HG02571 (cell line): ENCODE measurements at regions not wholly inside any gene's neighbourhood (a gene's known extent, or its start where the extent isn't known, plus 50 kb on each side); places are given as distances from the start of the nearest gene placed in this dataset.

Experiments used
- ATAC-seq: cut with Tn5 transposase; IDR thresholded peaks from one replicate; pipeline ENCODE4 v1.9.1; 2021; ENCODE audit warnings: mild to moderate bottlenecking, moderate library complexity; ENCODE audit not compliant: unreplicated experiment

DNA sequence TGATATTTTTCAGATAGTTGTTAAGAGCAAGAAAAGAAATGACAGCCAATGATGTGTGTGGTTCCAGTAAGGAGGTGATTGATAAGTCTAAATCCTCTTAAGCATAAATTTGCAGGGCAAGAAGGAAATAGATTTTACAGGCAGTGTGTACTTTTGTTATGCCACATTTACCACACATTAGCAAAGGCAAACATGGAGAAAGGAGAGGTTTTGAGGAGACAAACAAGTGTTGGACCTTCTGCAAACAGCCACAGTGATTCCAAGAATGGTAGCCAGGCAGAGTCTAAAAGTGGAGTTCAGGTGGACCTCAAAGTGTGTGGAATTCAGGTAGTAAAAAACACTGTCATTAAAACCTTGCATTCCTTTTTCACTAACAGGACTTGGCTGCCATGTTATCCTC lies 295.9 kb upstream of the ITGA1 start:
- no peak for ATAC-seq

DNA sequence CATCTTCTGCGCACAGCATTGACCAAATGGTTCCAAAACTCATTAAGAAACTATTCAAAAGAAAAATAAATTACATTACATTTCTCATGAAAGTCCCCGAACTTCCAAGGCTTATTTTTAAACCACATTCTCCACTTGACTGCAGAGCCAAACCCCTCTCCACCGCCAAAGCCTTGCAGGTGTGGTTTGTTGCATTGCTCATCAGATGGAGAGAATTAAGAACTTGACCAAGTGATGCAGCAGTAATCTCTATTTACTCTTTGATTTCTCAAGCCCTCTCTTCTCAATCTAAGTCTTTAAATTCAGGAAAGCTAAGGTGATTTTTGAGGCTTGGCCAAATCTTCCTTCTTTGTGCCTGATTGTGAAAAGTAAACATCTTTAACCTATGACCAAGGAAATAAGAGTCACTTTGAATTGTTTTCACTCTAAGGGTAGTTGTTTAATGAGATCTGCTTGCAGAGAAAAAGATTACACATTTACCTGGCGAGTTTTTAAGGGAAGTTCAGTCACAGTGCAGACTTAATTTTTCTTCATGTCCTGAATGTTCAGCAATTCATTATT lies 290.5 kb upstream of the ITGA1 start:
- no peak for ATAC-seq

GRCh38 chr5:52498607-52499006 lies 289.1 kb upstream of the ITGA1 start:
- no peak for ATAC-seq

GRCh38 chr5:52502460-52502999 lies 285.2 kb upstream of the ITGA1 start:
- no peak for ATAC-seq

GRCh38 chr5:52504584-52505240 lies 283.0 kb upstream of the ITGA1 start:
- ATAC-seq: no peak

- ATAC-seq: no peak
These were observed 270.0 kb upstream of the ITGA1 start for GRCh38 chr5:52517667-52518066.

- no peak for ATAC-seq
These were observed 267.5 kb upstream of the ITGA1 start for GRCh38 chr5:52520171-52520570.

DNA sequence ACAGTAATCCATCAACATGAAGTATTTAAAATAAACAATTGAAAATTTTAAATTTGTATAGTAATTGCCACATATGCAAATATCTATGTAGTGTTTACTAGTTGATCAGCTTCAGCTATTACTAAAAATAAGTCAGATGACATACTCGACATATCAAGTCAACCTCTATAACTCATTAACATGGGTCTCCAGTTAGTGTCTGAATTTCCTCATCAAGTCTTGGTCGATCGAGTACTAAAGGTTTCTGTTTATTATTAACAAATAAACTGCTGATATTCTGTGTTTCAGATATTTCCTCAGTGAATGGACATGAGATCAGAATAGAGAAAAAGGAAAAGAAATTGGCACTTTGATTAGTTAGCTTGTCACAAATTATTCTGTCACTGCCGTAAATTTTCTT lies 266.5 kb upstream of the ITGA1 start:
- no peak for ATAC-seq

- no peak for ATAC-seq
These were observed 264.0 kb upstream of the ITGA1 start for GRCh38 chr5:52523701-52524100.

DNA sequence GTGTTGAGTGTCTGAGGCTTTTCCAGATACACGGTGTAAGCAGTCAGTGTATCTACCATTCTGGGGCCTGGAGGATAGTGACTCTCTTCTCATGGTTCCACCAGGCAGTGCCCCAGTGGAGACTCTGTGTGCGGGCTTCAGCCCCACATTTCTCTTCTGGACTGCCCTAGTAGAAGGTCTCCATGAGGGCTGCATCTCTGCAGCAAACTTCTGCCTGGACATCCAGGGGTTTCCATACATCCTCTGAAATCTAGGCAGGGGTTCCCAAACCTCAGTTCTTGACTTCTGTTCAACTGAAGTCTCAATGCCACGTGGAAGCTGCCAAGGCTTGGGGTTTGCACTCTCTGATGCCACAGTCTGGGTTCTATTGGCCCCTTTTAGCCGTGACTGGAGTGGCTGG lies 256.6 kb upstream of the ITGA1 start:
- ATAC-seq: no peak

DNA sequence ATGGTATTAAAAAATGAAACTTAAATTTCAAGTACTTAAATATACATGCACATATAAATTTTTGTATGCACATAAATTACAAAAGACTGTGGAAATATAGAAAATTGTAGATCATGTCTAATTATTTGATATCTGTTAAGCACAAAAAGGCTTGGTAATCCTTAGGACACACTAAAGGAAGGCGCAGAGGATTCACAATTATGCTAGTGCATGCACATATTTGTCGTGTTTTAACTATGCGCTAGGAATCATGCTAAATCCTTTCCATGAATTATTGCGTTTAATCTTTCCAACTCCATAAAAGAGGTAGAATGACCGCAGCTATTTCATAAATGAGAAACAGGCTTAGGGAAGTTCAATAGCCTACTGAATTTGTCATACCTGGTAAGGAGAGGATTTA lies 244.1 kb upstream of the ITGA1 start:
- no peak for ATAC-seq

DNA sequence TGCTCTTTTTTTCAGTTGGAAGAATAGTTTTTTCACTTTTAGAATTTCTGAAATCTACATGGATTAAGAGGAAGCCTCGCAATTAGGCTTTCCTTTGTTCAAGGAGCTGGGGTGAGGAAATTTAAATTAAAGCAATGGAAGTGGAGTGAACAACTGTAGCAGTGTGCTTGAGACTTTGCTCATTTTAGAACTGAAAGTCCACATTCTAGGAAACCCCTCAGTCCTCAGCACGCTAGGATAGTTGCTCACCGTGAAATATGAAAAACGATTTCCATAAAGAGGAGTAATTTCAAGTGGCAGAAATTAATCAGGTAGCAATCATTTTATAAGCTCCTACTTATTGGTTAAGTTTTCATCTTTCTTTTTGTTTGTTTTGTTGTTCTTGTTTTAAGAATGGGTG lies 243.0 kb upstream of the ITGA1 start:
- no peak for ATAC-seq

DNA sequence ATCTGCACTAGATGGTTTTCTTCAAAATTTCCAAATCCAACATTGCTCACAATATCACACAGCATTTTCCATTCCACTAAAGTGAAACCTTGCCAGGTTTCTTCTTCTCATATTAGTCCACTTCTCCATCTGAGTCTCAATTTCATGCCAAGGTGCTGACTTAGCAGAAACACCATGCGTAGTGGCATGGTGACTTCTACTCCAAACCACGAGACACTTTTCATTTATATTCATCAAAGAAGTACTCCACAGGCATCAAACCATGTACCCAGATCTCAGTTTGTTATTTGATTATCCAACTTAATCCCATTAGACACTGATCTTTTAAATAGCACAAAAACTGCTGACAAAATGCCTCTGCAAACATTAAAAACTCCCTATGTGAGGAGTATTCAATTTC lies 233.4 kb upstream of the ITGA1 start:
- ATAC-seq: no peak

DNA sequence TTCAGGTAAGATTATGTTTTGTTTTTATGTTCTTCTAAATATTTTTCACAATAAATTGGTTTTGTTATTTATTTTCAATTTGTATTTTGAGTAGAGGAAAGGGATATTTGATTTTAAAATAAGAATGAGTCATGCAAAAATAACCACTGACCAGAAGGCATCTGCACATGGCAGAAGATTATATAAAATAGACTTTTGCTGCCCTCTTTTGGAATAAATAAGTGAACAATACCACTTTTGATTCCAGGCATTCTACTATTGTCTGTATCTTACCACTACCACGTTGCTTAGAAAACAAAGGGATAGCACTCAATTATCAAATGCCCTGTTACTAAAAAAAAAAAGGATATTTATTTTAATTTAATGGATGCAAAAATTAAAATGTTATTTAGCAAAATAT lies 227.3 kb upstream of the ITGA1 start:
- no peak for ATAC-seq

DNA sequence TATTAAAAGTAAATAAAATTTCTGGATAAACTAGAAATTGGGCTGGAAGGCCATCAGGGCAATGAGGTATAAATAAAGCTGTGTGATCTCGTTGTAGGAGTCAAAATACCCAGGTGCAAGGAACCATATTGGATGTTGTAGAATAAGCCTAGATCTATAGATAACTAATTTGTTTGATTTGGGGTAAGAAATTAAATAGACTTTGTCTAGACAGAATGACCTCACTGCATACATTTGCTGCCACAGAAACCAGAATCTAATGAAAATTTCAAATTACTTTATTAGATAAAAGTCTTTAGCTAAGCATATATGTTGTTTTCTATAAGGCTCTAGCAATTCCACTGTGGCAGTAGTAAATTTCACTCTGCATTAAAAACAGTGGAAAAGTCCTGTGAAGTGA lies 225.2 kb upstream of the ITGA1 start:
- ATAC-seq: no peak

DNA sequence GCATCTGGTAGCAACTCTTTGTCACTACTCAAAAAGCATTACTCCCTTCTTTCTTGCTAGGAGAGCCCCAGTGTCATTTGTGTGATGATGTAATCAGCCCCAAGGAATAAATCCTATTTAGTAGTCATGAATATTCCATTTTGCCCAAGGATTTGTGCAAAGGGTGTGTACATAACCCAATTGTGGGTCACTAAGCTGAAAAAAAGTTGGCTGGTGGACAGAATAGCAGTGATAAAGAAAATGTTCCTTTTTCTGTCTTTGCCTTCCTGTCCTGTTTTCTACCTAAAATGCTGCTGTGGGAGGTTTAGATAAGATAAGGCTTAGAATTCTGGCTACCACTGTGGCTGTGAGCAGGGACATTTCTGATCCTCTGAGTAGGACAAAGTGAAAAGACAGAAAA lies 223.1 kb upstream of the ITGA1 start:
- ATAC-seq: no peak

DNA sequence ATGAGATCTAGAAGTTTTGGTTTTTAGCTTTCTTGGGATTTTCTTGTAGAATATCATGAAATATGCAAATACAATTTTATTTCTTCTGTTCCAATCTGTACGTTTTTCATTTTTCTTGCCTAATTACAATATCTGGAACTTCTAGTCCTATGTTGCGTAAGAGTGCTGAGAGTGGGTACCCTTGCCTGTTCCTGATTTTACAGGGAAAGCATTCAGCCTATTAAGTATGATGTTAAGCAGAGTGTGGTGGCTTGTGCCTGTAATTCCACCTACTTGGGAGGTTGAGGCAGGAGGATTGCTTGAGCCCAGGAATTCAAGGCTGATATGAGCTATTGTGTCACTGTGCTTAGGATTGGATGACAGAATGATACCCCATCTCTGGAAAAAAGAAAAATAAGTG lies 210.2 kb upstream of the ITGA1 start:
- no peak for ATAC-seq

DNA sequence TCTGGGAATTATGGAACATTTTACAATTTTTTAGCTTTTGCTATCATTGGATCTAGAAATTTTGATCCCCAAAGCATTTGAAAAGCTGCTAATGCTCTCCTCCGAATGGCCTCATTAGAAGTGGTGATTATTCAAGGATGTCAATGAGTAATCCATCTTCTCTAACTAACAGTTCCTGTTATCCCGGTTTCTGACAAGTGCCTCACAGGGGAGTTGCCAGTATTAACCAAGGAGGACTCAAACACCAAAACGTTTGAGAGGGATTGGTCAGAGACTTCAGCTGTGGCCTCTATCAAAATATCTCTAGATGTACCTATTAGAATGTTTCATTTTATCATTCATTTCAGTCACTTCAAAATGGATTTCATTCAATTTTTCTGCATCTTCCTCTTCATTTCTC lies 208.3 kb upstream of the ITGA1 start:
- no peak for ATAC-seq

- ATAC-seq: no peak
These were observed 206.8 kb upstream of the ITGA1 start for GRCh38 chr5:52580921-52581320.

GRCh38 chr5:52582313-52582712 lies 205.4 kb upstream of the ITGA1 start:
- ATAC-seq: no peak

- ATAC-seq: no peak
These were observed 200.6 kb upstream of the ITGA1 start for GRCh38 chr5:52587131-52587530.

GRCh38 chr5:52597625-52598024 lies 190.1 kb upstream of the ITGA1 start:
- ATAC-seq: no peak

- ATAC-seq: no peak
These were observed 188.7 kb upstream of the ITGA1 start for GRCh38 chr5:52598968-52599367.
